Epithelial cell of esophagus (primary cell): ENCODE measurements at regions not wholly inside any gene's neighbourhood (a gene's known extent, or its start where the extent isn't known, plus 50 kb on each side); places are given as distances from the start of the nearest gene placed in this dataset.
"Not testable (repeated sequence)": the region's sequence is repeated elsewhere in the genome, so short reads cannot be mapped to it uniquely, and the experiment has no call there.

Experiments used
- DNase-seq: peaks from one replicate; pipeline ENCODE4 v3.0.0; 2010; ENCODE audit warnings: low read depth
- H3K4me3 ChIP-seq: 2 replicates; pipeline ENCODE4 v1.5.1; 2011; ENCODE audit warnings: mild to moderate bottlenecking, low read length, control low read depth
- TF ChIP-seq, protein P1 (sequence below): IDR thresholded peaks from 2 replicates; pipeline ENCODE4 v1.5.1; 2011; ENCODE audit warnings: low read depth, mild to moderate bottlenecking, low read length, control low read depth, inconsistent platforms; ENCODE audit not compliant: insufficient read depth; ENCODE audit errors: missing control alignments

DNA sequence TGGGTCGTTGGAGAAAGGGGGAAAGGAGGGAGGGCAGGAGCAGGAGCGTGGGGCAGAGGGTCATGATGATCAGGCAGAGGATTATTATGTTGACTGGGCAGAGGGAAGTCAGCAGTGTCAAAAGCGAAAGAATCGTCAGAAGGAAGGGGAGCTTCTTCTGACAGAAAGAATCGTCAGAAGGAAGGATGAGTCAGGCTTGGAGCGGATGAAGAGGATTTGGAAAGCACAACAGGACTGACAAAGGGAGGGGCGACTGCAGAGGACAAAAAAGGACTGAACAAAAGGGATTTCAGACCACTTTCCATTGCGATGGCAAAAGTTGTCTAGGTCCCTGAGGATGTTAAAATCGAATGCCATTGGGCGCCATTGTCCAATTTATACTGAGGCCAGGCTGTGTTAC lies 1053.5 kb downstream of the SI start:
- no peak overlapping the region for H3K4me3 ChIP-seq
- no peak for DNase-seq
- TF ChIP-seq, protein P1, sequence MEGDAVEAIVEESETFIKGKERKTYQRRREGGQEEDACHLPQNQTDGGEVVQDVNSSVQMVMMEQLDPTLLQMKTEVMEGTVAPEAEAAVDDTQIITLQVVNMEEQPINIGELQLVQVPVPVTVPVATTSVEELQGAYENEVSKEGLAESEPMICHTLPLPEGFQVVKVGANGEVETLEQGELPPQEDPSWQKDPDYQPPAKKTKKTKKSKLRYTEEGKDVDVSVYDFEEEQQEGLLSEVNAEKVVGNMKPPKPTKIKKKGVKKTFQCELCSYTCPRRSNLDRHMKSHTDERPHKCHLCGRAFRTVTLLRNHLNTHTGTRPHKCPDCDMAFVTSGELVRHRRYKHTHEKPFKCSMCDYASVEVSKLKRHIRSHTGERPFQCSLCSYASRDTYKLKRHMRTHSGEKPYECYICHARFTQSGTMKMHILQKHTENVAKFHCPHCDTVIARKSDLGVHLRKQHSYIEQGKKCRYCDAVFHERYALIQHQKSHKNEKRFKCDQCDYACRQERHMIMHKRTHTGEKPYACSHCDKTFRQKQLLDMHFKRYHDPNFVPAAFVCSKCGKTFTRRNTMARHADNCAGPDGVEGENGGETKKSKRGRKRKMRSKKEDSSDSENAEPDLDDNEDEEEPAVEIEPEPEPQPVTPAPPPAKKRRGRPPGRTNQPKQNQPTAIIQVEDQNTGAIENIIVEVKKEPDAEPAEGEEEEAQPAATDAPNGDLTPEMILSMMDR = no peak

DNA sequence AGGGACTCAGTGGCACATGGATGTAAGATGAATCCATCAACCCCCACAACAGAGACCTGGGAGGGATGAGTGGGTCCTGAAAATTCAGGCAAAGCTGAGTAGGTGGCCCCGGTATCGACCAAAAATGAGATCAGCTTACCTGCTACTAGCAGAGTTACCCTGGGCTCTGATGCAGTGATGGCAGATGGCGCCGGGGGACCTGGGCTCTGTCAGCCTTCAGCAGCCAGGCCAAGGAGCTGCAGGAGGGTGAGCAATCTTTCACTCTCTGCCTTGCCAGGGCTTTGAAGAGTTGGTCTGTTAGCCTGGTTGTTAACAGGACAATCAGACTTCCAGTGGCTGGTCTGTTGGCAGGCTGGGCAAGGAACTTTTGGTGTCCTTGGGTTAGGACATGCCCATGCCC lies 1054.8 kb downstream of the SI start:
- no peak for DNase-seq
- no peak overlapping the region for H3K4me3 ChIP-seq
- TF ChIP-seq, protein P1 = no peak

DNA sequence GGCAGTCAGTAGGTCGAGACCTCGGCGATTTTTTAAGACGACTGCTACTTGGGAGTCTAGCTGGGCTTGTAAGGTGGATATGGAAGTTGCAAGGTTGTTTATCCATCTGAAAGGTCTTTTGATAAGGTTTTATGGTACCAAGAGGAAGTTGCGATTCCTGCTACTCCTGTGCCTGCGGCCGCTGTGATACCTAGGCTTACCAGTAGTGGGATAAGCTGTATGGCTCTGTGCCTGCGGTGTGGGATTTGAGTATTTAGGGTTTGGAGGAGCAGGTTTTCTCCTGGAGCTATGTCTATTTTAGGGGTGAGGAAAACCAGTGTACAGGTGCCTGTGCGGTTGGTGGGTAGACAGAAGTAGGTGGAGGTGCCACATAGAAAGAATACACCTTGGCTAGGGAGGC lies 1059.8 kb downstream of the SI start:
- TF ChIP-seq, protein P1 = no peak
- no peak for DNase-seq
- H3K4me3 ChIP-seq = no peak overlapping the region

DNA sequence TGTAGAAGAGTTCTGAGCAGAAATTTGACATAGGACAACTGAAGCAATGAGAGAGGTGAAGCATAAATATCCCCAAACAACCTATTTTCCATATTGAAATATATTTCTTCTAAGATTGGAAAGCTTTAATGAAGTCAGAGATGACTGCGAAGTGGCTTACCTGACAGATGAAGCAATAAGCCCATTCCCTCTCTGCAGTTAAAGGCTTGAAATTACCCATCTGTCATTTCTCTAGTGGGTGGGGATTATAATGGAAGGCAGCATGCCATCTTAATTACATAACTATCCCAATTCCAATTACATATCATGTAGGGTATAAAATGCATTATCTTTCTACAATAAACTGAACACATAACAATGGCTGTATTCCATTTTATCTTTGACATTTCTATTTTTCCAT lies 1070.5 kb downstream of the SI start:
- no peak overlapping the region for H3K4me3 ChIP-seq
- TF ChIP-seq, protein P1 = no peak

DNA sequence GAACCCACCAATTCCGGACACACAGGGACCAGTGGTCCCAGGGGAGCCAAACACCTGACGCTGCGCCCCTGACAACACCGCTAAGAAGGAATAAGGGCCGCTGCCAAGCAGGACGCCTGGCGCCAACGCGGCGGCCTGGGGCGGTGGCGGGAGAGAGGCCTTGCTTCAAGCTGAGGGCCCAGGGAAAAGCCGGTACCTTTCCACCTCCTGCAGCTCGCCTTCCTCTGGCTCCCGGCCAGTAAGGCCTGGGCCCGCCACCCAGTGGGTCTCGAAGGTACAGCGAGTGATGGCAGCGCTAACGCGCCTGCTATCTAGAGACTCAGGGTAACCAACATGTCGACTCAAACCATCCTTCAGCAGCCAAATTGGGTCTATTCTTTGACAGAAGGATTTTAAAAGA lies 1074.1 kb downstream of the SI start:
- TF ChIP-seq, protein P1 = no peak
- no peak overlapping the region for H3K4me3 ChIP-seq
- DNase-seq = no peak

More for the DNA sequence above, 1070.5 kb downstream of the SI start:
- DNase-seq = no peak

DNA sequence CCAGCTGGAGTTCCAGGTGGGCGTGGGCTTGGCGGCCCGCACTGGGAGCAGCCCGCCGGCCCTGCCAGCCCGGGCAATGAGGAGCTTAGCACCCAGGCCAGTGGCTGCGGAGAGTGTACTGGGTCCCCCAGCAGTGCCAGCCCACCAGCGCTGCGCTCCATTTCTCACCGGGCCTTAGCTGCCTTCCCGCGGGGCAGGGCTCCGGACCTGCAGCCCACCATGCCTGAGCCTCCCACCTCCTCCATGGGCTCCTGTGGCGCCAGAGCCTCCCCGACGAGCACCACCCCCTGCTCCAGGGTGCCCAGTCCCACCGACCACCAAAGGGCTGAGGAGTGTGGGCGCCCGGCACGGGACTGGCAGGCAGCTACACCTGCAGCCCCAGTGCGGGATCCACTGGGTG lies 1075.3 kb downstream of the SI start:
- DNase-seq, H3K4me3 ChIP-seq: not testable (repeated sequence)

DNA sequence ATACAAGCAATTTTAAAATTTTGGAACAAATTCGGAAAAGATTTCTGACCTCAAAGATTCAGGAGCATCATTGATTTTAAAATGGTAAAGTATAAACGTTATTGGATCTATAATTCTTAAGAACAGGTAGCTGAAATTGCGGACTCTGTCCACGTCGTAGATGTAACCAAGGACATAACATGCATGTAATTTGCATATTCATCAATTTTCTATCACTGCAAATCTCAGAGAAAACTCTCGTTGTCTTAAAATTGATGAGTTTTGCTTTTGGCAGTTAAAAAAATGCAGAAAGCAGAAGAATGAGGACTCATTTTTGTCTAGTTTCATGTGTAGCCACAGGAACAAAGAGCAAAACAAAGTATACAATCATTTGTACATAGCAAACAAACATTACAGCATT lies 1094.4 kb downstream of the SI start:
- DNase-seq = no peak
- TF ChIP-seq, protein P1 = no peak
- no peak overlapping the region for H3K4me3 ChIP-seq

DNA sequence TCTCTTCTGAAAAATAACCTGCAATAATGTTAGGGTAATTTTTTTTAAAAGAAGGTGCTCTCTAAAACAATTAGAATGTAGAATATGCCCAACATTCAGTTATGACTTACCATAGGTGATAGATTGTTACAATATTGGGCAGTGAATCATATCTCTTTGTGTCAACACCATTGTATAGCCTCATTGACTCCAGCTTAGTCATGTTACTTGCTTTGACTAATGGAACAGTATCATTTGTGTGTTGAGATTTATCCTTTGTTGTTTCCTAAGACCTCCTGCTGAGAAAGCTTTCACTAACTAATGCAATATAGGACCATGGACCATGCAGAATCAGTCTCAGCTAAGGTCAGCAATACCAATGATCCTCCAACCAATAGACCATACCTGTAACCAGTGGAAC lies 1106.4 kb downstream of the SI start:
- H3K4me3 ChIP-seq = no peak overlapping the region
- TF ChIP-seq, protein P1 = no peak
- peak; percentile 24 for DNase-seq
